UCSD-AML1 (cell line): ENCODE measurements at regions not wholly inside any gene's neighbourhood (a gene's known extent, or its start where the extent isn't known, plus 50 kb on each side); places are given as distances from the start of the nearest gene placed in this dataset.

Experiments used
- DNase-seq: peaks from one replicate; lab custom pipeline; 2025; ENCODE audit not compliant: unreplicated experiment; lab: John Stamatoyannopoulos, UW

DNA sequence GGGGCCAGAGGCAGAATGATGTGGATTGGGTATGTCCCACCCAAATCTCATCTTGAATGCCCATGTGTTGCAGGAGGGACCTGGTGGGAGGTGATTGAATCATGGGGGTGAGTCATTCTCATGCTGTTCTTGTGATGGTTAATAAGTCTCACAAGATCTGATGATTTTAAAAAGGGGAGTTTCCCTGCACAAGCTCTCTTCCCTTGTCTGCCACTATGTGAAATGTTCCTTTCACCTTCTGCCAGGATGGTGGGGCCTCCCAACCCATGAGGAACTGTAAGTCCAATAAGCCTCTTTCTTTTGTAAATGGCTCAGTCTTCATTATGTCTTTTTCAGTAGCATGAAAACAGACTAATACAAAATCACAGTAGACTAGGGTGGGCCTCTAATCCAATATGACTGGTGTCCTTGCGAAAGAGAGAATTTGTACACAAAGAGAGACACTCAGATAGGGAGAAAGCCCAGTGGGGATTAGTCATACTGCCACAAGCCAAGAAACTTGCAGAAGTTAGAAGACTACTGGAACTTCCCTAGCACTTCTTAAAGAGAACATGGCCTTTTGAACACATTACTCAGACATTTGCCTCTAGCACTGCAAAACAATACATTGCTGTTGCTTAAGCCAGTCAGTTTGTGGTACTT is 68.4 kb downstream of the ANXA1 start:
- DNase-seq = no peak

DNA sequence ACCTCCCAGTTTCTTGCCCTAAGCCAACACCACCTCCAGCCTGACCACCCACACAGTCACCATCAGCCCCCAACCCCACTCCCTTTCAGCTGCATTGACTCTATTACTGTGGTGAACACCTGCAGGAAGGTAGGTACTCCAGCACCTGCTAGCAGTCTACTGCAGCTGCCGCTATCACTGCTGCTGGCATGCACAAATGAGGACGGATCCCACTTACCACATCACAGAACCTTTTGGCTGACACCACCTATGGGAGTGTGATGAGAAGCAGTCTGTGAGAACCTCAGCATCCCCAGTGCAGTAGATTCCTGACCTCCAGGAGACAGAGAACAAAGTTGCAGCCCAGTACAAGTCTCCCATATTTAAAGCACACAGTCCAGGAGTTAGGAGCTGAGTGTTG is 71.9 kb downstream of the ANXA1 start:
- no peak for DNase-seq

- no peak for DNase-seq
These were observed 77.9 kb downstream of the ANXA1 start for GRCh38 chr9:73229543-73229942.

- no peak for DNase-seq
These were observed 78.6 kb downstream of the ANXA1 start for GRCh38 chr9:73230251-73230650.

DNA sequence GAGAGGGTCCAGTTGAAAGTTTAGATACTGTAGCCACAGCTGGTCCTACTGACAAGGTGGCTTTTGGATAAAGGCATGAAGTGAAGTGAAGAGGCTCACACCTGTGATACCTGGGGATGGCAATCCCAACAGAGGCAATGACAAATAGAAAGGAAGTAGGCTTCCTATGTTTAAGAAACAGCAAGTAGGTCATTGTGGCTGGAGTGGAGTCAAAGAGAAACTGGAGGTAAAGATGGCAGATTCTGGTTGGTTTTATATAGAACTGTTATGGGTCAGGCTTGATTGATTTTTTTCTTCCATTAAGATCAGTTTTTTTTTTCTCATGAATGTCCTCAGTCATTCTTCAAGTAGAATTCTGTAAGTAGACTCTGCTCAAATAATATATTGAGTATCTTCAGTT is 79.5 kb downstream of the ANXA1 start:
- no peak for DNase-seq

GRCh38 chr9:73233359-73234007 is 81.8 kb downstream of the ANXA1 start:
- DNase-seq = no peak

DNA sequence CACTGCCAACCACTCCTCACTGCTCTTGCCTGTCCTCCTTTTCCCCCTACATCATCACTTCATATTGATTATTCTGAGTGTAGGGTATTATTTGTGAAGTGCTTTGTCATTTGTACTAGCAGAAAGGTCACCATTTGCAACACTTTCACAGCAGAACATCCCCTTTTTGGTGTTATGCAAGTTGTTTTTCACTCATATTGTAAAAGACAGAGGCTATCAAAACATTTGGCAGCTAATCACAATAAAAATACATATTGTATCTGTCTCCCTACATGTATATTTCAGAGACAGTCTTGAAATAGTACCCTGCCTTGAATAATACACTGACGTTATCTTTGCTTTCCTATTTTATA is 82.3 kb downstream of the ANXA1 start:
- DNase-seq = no peak

DNA sequence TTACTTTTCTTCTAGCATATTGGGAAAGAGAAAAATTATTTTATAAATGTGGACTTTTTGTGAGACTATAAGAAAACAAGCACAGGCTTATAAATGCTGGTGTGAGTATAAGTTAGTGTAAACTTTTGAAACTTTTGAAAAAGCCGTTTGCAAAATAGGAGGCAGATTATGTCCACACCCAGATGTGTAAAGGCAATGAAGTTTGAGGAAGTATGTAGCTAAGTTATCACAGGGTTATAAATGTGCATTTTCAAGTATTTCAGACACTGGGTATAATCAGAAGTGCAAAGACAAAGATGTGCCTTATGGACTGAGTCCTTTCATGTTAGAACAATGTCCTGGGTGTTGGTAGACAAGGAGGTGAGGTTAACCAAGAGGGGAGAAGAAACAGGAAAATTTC is 85.5 kb downstream of the ANXA1 start:
- no peak for DNase-seq

DNA sequence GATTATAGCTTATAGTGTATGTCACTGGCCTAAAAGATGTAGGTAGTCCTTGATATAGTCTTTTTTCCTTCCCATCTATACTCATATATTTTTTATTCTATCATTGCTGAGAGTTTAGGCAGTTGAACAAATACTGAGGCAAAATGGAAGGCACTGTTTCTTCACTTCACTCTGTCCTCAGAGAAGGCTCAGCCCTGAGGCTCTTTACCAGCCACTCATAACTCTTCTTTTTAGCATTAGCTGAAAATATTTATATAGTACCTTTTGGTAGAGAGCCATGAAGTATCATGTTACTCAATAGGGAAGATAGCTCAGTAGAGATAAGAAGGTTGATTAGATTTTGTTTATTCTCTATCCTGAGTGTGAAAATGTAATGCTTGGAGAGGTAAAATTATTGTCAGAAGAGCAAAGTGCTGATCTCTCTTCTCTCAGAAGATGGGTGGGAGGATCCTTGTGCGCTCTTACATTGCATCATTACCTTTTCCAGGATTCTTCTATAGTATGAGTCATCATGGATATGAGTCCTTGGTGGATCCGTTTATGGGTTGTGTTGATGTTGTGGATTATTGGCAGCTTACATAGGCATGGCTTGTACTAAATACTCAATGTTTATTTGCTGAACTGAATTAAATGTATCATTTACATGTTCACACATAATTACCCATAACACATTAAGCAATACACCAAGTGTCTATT is 88.1 kb downstream of the ANXA1 start:
- DNase-seq = no peak

GRCh38 chr9:73243078-73243477 is 91.4 kb downstream of the ANXA1 start:
- DNase-seq = no peak

- DNase-seq = no peak
These were observed 107.5 kb downstream of the ANXA1 start for GRCh38 chr9:73259086-73259696.

DNA sequence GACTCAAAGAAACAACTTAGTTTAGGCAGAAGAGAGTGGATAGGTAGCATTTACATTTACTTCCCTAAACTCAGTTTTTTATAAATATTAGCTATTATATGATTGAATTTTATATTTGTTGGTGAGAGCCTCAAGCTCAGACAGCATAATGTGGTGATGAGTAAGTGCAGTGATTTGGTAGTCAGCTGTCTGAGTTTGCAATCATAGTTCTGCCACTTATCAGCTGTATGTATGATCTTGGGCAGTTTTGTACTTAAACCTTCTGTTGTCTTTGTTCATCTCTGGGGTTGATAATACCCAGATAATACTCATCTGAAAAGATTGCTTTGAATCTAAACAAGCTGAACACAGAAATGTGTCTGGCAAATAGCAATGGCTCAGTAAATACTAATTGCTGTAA is 108.8 kb downstream of the ANXA1 start:
- DNase-seq = no peak

- no peak for DNase-seq
These were observed 113.0 kb downstream of the ANXA1 start for GRCh38 chr9:73264631-73265030.

DNA sequence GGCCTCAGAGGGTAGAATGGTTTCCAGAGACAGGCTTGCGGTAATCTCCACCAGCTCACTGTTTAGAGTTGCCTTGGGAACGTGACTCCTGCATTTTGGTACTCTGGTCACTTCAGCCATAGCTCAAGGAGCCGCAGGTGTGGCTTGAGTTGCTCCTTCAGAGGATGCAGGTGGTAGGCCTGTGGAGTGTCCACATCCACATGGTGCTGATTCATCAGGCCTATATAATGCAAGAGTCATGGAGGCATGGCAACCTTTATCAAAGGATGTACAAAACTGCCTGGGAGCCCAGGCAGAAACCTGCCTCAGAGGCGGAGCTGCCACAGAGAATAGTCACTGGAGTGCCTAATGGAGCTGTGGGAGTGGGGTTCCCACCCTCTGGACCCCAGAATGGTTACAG is 114.2 kb downstream of the ANXA1 start:
- no peak for DNase-seq

GRCh38 chr9:73269430-73270101 is 117.9 kb downstream of the ANXA1 start:
- DNase-seq = no peak

GRCh38 chr9:73270967-73271721 is 119.5 kb downstream of the ANXA1 start:
- no peak for DNase-seq

DNA sequence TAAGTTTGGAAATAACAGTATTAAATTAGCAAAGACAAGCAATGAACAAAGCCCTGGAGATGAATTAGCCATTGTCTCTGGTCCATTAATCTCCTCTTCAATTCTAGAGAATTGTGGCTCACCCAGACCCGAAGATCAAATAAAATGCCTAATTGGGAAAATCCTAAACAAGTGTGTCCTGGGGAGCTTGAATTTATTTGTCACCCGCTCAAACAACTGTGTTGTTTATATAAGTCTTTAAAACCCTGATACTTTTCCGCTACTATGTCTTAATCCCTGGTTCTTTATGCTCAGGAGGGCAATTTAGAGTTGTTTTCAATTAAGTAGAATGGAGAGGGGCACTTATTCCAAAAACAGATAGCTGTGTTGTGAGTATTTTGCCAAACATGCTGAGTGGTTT is 128.4 kb downstream of the ANXA1 start:
- DNase-seq = no peak

- DNase-seq = no peak
These were observed 132.7 kb downstream of the ANXA1 start for GRCh38 chr9:73284377-73284776.

DNA sequence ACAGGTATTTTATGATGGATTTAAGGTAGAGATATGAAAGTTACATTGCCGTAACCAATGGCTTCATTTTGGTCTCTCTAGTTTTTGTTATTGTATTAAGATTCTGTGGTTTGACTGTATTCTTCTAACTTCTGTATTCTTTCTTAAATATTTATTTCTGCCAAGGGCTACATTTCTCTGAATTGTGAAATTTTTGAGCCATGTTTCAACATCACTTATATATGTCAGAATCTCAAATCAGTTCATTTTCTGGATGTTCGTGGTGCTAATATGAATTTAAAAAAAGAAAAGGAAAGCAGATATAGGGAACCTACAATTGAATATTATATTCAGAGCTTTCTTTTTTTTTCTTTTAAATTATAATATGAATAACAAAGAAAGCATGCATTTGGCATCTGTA is 142.7 kb downstream of the ANXA1 start:
- no peak for DNase-seq

DNA sequence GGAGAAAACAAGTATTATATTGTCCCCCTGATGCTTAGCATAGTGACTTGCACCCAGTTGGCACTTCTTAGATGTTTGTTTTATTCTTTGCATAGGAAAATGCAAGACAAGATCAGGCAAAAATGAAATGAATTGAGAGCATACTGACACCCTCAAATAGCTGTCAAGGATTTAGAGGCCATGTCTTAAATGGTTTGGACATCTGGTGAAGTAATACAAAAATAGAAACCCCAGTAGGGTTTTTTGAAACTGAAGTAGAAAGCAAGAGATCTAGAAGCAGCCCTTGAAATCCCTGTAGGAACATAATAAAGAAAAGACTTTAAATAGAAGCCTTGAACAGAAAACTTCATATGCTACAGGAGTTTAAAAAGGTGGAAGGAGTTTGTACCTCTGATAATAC is 174.3 kb downstream of the ANXA1 start:
- DNase-seq = no peak

DNA sequence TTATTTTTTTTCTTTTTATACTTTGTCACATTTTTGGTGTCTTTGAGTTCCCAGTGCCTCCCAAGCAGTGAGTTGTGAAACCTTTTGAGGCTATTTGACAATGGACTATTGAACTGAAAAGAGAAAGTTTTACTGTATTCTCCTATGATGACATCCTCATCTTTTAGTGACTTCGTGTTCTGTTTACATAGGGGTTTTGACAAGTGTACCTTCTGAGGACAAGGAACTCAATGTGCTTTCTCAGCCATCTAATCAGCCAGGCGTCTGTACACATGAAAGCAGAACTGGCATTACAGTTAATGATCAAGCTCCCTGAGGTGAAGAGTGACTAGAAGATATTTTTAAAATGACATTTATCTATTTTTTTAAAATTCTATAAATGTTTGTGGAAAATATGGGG is 175.5 kb downstream of the ANXA1 start:
- DNase-seq = no peak
